ENCODE measurements at regions not wholly inside any gene's neighbourhood (a gene's known extent, or its start where the extent isn't known, plus 50 kb on each side); places are given as distances from the start of the nearest gene placed in this dataset.

GRCh38 chr4:1540601-1541375 is 134.5 kb upstream of the NKX1-1 start:
- Histone ChIP-seq H3K9me3 (ENCODE audit: control insufficient read depth, low read length) (no peaks in the 10 kb centered on the region), H3K27ac (ENCODE audit: low read depth, low read length, severe bottlenecking) (no peak overlapping the region), H3K4me1 (ENCODE audit: control insufficient read depth, insufficient read depth, low read length, poor library complexity, severe bottlenecking) (no peaks in the 10 kb centered on the region), H3K36me3 (ENCODE audit: control insufficient read depth, insufficient read depth, low read length) (no peaks in the 10 kb centered on the region), H3K4me3 (ENCODE audit: extremely low read depth, insufficient read depth, low read length, poor library complexity, severe bottlenecking) (no peak overlapping the region)
- whole genome bisulfite sequencing, 2 experiments (ENCODE audit: insufficient coverage in 2 of 2) = 83 to 84% methylated on average over 23 to 30 of the region's 33 CpGs

DNA sequence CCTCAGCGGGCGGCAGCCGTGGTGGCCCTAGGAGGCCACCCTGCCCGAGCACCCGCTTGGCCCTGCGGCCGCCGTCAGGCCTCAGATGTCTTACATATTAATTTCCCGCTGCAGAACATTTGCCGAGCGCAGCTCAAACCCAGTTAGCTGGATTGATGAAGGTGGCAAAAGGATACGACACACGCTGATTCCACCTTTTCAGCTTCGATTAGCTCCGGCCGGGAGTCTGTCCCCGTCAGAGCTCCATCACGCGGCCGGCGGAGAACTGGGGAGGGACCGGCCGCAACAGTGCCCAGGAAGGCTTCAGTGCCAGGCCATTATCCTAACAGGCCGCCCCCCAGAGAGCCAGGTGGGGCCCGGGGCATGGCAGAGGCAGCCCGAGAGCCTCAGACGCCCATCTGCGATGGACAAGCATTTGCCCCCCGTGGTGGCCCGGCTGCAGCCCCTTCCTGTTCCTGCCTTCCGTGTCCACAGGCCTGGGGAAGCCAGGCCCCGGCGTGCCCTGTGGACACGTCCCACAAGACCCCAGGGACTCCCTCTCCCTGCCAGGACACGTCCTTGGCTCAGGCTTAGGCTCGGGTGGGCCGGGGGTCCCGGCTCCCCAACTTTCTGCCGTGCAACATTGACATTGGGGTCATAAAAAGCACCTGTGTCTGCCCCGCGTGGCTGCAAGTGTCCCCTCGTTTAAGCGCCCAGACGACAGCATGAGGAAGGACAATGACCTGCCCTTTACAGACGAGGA is 133.8 kb upstream of the NKX1-1 start:
- no peak overlapping the region for H3K4me3 ChIP-seq (ENCODE audit: extremely low read depth, insufficient read depth, low read length, poor library complexity, severe bottlenecking)
- H3K27ac ChIP-seq (ENCODE audit: low read depth, low read length, severe bottlenecking) = no peak overlapping the region
- 90 to 91% methylated on average over 38 to 45 of the region's 45 CpGs for WGBS, 2 experiments (ENCODE audit: insufficient coverage in 2 of 2)
- H3K36me3 ChIP-seq (ENCODE audit: control insufficient read depth, insufficient read depth, low read length) = no peaks in the 10 kb centered on the region
- no peaks in the 10 kb centered on the region for H3K4me1 ChIP-seq (ENCODE audit: control insufficient read depth, insufficient read depth, low read length, poor library complexity, severe bottlenecking)
- no peaks in the 10 kb centered on the region for H3K9me3 ChIP-seq (ENCODE audit: control insufficient read depth, low read length)

- Histone ChIP-seq H3K27ac (ENCODE audit: low read depth, low read length, severe bottlenecking) (no peak overlapping the region), H3K9me3 (ENCODE audit: control insufficient read depth, low read length) (no peaks in the 10 kb centered on the region), H3K36me3 (ENCODE audit: control insufficient read depth, insufficient read depth, low read length) (no peaks in the 10 kb centered on the region), H3K4me3 (ENCODE audit: extremely low read depth, insufficient read depth, low read length, poor library complexity, severe bottlenecking) (no peak overlapping the region), H3K4me1 (ENCODE audit: control insufficient read depth, insufficient read depth, low read length, poor library complexity, severe bottlenecking) (no peaks in the 10 kb centered on the region)
- 88 to 90% methylated on average over 15 to 18 of the region's 23 CpGs for whole genome bisulfite sequencing, 2 experiments (ENCODE audit: insufficient coverage in 2 of 2)
Observed at GRCh38 chr4:1538941-1539772, 132.9 kb upstream of the NKX1-1 start.

- Histone ChIP-seq H3K36me3 (ENCODE audit: control insufficient read depth, insufficient read depth, low read length) (no peaks in the 10 kb centered on the region), H3K27ac (ENCODE audit: low read depth, low read length, severe bottlenecking) (no peak overlapping the region), H3K4me3 (ENCODE audit: extremely low read depth, insufficient read depth, low read length, poor library complexity, severe bottlenecking) (no peak overlapping the region), H3K9me3 (ENCODE audit: control insufficient read depth, low read length) (no peaks in the 10 kb centered on the region), H3K4me1 (ENCODE audit: control insufficient read depth, insufficient read depth, low read length, poor library complexity, severe bottlenecking) (no peaks in the 10 kb centered on the region)
- WGBS, 2 experiments (ENCODE audit: insufficient coverage in 2 of 2) = 100% methylated on average over 2 of the region's 9 CpGs; no CpG with 5 or more reads in 1 of the 2 experiments
Observed at GRCh38 chr4:1538096-1538410, 131.8 kb upstream of the NKX1-1 start.

DNA sequence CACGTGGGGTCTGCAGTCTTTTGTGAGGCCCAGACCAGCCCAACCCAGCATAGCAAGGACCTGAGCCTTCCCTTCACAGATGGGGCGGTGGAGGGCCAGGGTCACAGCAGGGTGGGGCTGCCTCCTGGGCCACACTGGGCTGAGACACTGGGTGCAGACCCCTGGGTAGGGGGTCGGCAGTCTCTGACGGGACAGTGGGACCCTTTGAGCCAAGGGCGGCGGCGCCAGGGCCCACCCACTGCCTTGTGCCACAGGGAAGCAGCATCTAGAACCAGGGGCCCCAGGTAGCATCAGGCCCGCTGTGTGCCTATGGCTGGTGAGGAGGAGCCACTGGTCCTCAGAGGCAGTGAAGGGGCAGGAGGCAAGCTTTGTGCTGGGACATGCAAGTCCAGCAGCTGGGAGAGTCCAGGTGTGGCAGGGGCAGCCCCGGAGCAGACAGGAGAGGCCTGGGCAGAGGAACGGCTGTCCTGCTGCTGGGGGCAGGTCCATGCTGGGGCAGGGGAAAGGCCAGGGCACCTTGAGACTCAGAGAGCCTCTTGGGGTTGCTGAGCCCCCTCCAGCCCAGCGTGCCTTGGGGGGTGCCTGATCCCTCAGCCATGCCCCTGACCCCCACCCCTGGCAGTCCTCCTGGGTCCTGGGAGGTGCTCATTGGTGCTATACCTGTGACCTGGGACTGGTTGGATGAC is 131.3 kb upstream of the NKX1-1 start:
- 93 to 98% methylated on average over 9 to 11 of the region's 11 CpGs for WGBS, 2 experiments (ENCODE audit: insufficient coverage in 2 of 2)
- no peak overlapping the region for H3K4me3 ChIP-seq (ENCODE audit: extremely low read depth, insufficient read depth, low read length, poor library complexity, severe bottlenecking)
- H3K9me3 ChIP-seq (ENCODE audit: control insufficient read depth, low read length) = no peaks in the 10 kb centered on the region
- H3K36me3 ChIP-seq (ENCODE audit: control insufficient read depth, insufficient read depth, low read length) = no peaks in the 10 kb centered on the region
- no peak overlapping the region for H3K27ac ChIP-seq (ENCODE audit: low read depth, low read length, severe bottlenecking)
- H3K4me1 ChIP-seq (ENCODE audit: control insufficient read depth, insufficient read depth, low read length, poor library complexity, severe bottlenecking) = no peaks in the 10 kb centered on the region

DNA sequence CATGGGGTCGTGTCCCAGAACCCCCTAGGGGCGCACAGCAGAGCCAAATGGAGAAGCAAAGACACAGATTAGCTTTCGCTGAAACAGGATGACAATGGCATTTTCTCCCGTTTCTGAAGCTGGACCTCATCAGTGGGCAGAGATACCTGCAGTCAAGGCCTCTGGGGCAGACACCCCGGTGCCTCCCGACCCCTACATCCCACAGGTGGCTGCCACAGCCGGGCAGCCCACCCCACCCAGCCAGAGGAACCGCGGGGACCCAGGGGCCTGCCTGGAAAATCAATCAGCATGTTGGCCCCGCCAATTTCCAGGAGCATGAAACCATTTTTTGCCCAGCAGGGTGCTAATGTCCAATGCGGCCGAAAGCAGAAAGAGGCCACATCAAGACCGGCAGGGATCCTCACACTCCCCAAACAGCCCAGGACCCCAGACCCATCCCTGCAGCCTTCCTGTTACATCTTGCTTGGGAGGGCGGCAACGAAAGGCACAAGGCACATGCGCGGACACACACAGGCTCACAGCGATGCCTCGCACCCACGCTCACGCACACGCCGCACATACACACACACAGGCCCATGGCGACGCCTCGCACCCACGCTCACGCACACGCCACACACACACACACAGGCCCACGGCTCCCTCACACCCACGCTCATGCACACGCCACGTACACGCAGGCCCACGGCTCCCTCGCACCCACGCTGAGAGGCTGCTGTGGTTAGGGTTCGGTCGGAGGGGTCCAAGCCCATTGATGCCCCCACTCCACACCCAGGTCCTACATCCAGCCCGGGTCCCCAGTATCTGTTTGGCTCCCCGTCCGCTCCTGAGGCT is 130.6 kb upstream of the NKX1-1 start:
- no peak overlapping the region for H3K27ac ChIP-seq (ENCODE audit: low read depth, low read length, severe bottlenecking)
- 90 to 94% methylated on average over 28 to 42 of the region's 42 CpGs for WGBS, 2 experiments (ENCODE audit: insufficient coverage in 2 of 2)
- H3K9me3 ChIP-seq (ENCODE audit: control insufficient read depth, low read length) = no peaks in the 10 kb centered on the region
- no peaks in the 10 kb centered on the region for H3K4me1 ChIP-seq (ENCODE audit: control insufficient read depth, insufficient read depth, low read length, poor library complexity, severe bottlenecking)
- H3K4me3 ChIP-seq (ENCODE audit: extremely low read depth, insufficient read depth, low read length, poor library complexity, severe bottlenecking) = no peak overlapping the region
- H3K36me3 ChIP-seq (ENCODE audit: control insufficient read depth, insufficient read depth, low read length) = no peaks in the 10 kb centered on the region

GRCh38 chr4:1535926-1536578 is 129.8 kb upstream of the NKX1-1 start:
- H3K4me1 ChIP-seq (ENCODE audit: control insufficient read depth, insufficient read depth, low read length, poor library complexity, severe bottlenecking) = no peaks in the 10 kb centered on the region
- no peak overlapping the region for H3K27ac ChIP-seq (ENCODE audit: low read depth, low read length, severe bottlenecking)
- H3K4me3 ChIP-seq (ENCODE audit: extremely low read depth, insufficient read depth, low read length, poor library complexity, severe bottlenecking) = no peak overlapping the region
- WGBS, 2 experiments (ENCODE audit: insufficient coverage in 2 of 2) = 90 to 93% methylated on average over 19 to 31 of the region's 31 CpGs
- no peaks in the 10 kb centered on the region for H3K9me3 ChIP-seq (ENCODE audit: control insufficient read depth, low read length)
- H3K36me3 ChIP-seq (ENCODE audit: control insufficient read depth, insufficient read depth, low read length) = no peaks in the 10 kb centered on the region

DNA sequence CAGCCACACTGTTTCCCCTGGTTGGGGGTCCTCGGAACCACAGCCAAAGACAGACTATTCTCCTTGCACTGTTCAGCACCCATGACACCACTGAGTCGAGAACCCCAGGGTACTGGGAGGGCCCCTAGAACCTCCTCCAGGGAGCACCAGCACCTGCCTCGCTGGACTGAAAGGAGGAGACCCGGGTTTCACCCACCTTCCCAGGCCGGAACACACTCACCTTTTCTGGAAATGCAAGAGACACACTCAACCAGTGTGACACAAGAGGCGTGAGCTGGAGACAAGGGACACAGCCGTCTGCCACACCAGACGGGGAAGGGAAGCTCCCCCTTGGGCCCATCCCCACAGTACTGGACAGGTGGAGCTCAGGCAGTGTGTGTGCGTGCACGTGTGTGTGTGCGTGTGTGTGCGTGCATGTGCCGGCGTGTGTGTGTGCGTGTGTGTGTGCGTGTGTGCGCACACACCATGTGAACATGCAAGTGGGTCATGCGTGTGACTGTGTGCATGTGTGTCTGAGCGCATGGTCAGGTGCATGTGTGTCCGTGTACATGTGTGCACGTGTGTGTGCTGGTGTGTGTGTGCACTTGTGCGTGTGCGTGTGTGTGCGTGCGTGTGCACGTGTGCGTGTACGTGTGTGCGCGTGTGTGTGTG is 128.8 kb upstream of the NKX1-1 start:
- no peaks in the 10 kb centered on the region for H3K36me3 ChIP-seq (ENCODE audit: control insufficient read depth, insufficient read depth, low read length)
- H3K27ac ChIP-seq (ENCODE audit: low read depth, low read length, severe bottlenecking) = no peak overlapping the region
- no peaks in the 10 kb centered on the region for H3K4me1 ChIP-seq (ENCODE audit: control insufficient read depth, insufficient read depth, low read length, poor library complexity, severe bottlenecking)
- WGBS, 2 experiments (ENCODE audit: insufficient coverage in 2 of 2) = 95% methylated on average over 21 to 30 of the region's 30 CpGs
- H3K4me3 ChIP-seq (ENCODE audit: extremely low read depth, insufficient read depth, low read length, poor library complexity, severe bottlenecking) = no peak overlapping the region
- H3K9me3 ChIP-seq (ENCODE audit: control insufficient read depth, low read length) = no peaks in the 10 kb centered on the region

DNA sequence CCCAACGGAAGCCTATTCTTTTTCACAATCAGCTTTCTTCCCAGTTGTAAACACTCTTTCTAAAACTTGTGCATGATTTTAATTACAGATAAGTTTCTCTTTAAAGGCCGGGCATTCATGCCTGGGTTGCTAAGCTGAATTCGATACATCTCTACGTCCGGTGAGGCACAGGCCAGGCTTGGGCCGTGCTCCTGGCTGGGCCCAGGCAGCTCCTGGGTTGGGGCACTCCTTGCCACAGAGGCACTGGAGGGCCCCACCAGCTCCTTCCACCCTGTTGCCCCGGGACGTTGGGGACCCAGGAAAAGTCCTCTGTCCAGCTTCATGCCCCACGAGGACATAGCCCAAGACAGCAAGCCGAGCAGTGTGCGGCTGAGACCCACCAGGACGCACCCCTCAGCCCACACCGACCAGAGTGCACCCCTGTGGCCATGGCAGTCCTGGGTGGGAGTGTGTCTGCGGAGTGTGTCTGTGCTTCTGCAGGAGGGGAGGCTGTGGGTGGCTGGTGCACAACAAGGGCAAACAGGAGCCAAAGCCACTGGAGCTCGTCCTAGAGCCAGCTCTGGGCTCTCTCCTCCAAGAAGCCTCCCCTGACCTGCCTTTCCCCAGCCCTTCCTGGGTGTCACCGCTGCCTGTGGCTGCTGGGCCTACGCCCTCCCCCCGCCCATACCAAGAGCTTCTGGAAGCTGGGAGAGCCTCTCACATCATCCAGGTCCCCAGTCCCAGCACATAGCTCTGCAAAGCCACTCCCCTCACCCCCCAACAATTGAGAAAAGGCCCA is 128.0 kb upstream of the NKX1-1 start:
- 90 to 96% methylated on average over 13 to 14 of the region's 18 CpGs for WGBS, 2 experiments (ENCODE audit: insufficient coverage in 2 of 2)
- Histone ChIP-seq H3K9me3 (ENCODE audit: control insufficient read depth, low read length) (no peaks in the 10 kb centered on the region), H3K27ac (ENCODE audit: low read depth, low read length, severe bottlenecking) (no peak overlapping the region), H3K4me1 (ENCODE audit: control insufficient read depth, insufficient read depth, low read length, poor library complexity, severe bottlenecking) (no peaks in the 10 kb centered on the region), H3K4me3 (ENCODE audit: extremely low read depth, insufficient read depth, low read length, poor library complexity, severe bottlenecking) (no peak overlapping the region), H3K36me3 (ENCODE audit: control insufficient read depth, insufficient read depth, low read length) (no peaks in the 10 kb centered on the region)

All from mesodermal cell (in vitro differentiated cells).